Activated T-cell treated with anti-CD3 and anti-CD28 coated beads, Interleukin-2, amount 50 U/mL, for 24 hours (primary cell): ENCODE measurements at regions not wholly inside any gene's neighbourhood (a gene's known extent, or its start where the extent isn't known, plus 50 kb on each side); places are given as distances from the start of the nearest gene placed in this dataset.

Experiments used
- DNase-seq: peaks from one replicate; pipeline ENCODE4 v3.0.0-alpha.2; 2020
- H3K27ac Mint-ChIP-seq: 2 replicates; pipeline ENCODE4 v1.8.0; 2020; ENCODE audit warnings: mild to moderate bottlenecking, mixed read lengths
- H3K27me3 Mint-ChIP-seq: 2 replicates; pipeline ENCODE4 v1.8.0; 2020; ENCODE audit warnings: mixed read lengths
- H3K36me3 Mint-ChIP-seq: 2 replicates; pipeline ENCODE4 v1.8.0; 2020; ENCODE audit warnings: low read depth, mixed read lengths
- H3K4me1 Mint-ChIP-seq: 2 replicates; pipeline ENCODE4 v1.8.0; 2020; ENCODE audit warnings: low read depth, mixed read lengths
- H3K4me3 Mint-ChIP-seq: 2 replicates; pipeline ENCODE4 v1.8.0; 2020; ENCODE audit warnings: mild to moderate bottlenecking, moderate library complexity, mixed read lengths
- H3K9me3 Mint-ChIP-seq: 2 replicates; pipeline ENCODE4 v1.8.0; 2020; ENCODE audit warnings: mixed read lengths

DNA sequence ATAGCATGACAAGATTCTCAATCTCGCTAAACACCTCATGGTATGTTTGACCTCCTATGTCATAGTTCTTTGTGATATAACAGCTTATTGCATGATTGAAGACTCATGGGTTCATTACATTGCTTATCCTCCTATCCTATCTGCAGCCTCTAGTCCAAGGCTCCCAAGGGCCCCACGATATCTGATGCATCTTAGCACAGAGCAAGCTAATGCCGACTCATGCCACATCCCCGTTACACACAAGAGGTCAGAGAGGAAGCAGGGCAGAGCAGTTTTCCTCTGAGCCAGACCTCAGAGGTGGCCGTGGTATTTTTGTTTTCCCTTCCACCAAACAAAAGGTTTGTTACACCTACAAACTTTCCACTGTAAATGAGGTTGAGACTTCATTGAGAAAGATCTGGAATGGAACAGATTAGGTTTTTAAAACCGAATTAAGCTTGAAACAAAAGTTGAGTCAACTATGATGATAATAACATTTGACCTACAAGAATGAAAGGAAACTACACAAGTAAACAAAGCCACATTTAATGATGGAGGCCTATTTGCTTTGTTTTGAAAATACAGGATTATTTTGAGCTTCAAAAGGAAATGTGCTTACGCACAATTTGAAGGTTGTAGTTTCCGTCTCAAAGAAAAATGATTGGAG, 133.9 kb upstream of the MYLIP start:
- Mint-ChIP-seq H3K9me3 (no peaks in the 10 kb centered on the region), H3K4me3 (no peak overlapping the region), H3K4me1 (peaks cover 7% of the 10 kb centered on the region), H3K27me3 (peaks cover 4% of the 10 kb centered on the region), H3K27ac (no peak overlapping the region), H3K36me3 (no peaks in the 10 kb centered on the region)
- DNase-seq, result no peak

DNA sequence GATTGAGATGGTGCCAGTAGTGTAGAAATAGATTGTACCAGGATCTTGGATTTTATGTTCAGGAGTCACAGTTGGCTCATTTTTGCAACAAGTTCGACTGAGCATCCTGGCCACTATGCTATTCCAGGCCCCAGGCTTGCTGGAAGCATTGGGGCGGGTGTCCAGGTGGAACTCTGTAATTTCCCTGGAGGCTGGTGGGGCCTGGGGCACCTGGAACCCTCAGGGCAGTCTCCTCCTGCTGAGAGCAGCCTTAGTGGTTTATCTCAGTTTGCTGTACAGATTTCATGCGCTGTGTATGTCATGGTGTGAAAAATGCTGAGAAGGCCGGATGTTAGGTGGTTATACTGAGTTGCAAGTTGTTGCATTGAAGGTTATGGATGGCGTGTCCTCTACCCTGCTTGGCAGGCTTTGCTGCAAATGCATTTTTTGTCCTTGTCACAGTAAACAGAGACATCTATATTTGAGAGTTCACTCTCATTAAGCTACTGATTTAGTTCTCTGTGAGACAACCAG, 135.1 kb upstream of the MYLIP start:
- Mint-ChIP-seq H3K9me3 (no peaks in the 10 kb centered on the region), H3K27ac (no peak overlapping the region), H3K36me3 (no peaks in the 10 kb centered on the region), H3K4me3 (no peak overlapping the region), H3K4me1 (peaks cover 12% of the 10 kb centered on the region), H3K27me3 (peaks cover 4% of the 10 kb centered on the region)
- no peak for DNase-seq

GRCh38 chr6:15990179-15990578, 138.7 kb upstream of the MYLIP start:
- no peak for DNase-seq
- Mint-ChIP-seq H3K27me3 (no peaks in the 10 kb centered on the region), H3K4me1 (peaks cover 15% of the 10 kb centered on the region), H3K36me3 (no peaks in the 10 kb centered on the region), H3K4me3 (no peak overlapping the region), H3K27ac (no peak overlapping the region), H3K9me3 (no peaks in the 10 kb centered on the region)

GRCh38 chr6:15989397-15989796, 139.5 kb upstream of the MYLIP start:
- H3K4me1 Mint-ChIP-seq, result peaks cover 12% of the 10 kb centered on the region
- H3K9me3 Mint-ChIP-seq, result no peaks in the 10 kb centered on the region
- no peak overlapping the region for H3K27ac Mint-ChIP-seq
- no peak for DNase-seq
- H3K36me3 Mint-ChIP-seq, result no peaks in the 10 kb centered on the region
- no peak overlapping the region for H3K4me3 Mint-ChIP-seq
- no peaks in the 10 kb centered on the region for H3K27me3 Mint-ChIP-seq

DNA sequence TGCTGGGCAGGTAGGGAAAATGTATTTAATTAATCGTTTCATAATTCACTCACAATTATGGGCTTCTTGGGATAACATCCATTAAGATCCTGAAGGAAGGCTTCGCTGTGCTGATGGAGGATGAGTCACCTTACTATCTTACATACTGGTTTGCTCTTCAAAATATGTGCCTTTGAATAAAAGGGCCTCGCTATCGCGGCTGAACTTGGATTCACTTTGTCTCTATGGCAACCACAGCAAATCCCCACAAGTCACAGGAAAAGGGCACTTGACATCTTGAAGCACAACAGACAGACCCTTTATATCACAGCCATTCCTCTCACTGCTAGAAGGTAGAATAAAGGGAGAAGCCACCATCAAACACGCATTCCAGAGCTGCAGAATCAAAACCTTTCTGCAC, 141.3 kb upstream of the MYLIP start:
- Mint-ChIP-seq H3K36me3 (no peaks in the 10 kb centered on the region), H3K9me3 (no peaks in the 10 kb centered on the region), H3K4me1 (peaks cover 12% of the 10 kb centered on the region), H3K4me3 (no peak overlapping the region), H3K27ac (no peak overlapping the region), H3K27me3 (peaks cover 5% of the 10 kb centered on the region)
- DNase-seq, result no peak

DNA sequence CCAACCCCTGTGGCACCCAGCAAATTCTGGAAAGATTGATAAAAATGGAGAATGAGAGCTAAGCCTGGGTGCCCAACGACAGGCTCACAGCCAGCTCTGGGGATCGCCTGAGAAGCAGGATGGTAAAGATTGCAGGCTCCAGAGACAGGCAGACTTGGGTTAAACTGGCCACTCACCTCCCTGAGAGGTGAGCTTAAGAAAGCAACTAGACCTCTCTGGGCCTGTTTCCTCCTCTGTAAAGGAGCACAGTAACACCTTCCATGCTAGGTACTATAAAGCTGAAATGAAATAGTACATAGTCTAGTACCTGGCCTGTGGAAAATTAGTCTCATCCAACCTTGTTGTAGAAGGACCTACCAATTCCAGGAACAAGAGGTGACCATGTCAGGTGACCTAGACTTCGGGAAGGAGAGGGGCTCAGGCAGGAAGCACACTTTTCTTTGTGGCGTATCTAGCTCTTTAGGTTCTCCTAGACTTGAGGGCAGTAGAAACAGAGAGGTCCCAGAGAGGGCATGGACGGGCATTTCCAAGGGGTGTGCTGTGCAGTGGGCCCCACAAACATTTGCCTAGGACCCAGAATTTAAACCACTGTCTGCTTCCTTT, 142.8 kb upstream of the MYLIP start:
- Mint-ChIP-seq H3K36me3 (no peaks in the 10 kb centered on the region), H3K9me3 (no peaks in the 10 kb centered on the region), H3K27ac (no peak overlapping the region), H3K4me3 (no peak overlapping the region), H3K4me1 (peaks cover 12% of the 10 kb centered on the region), H3K27me3 (peaks cover 12% of the 10 kb centered on the region)
- DNase-seq, result no peak

DNA sequence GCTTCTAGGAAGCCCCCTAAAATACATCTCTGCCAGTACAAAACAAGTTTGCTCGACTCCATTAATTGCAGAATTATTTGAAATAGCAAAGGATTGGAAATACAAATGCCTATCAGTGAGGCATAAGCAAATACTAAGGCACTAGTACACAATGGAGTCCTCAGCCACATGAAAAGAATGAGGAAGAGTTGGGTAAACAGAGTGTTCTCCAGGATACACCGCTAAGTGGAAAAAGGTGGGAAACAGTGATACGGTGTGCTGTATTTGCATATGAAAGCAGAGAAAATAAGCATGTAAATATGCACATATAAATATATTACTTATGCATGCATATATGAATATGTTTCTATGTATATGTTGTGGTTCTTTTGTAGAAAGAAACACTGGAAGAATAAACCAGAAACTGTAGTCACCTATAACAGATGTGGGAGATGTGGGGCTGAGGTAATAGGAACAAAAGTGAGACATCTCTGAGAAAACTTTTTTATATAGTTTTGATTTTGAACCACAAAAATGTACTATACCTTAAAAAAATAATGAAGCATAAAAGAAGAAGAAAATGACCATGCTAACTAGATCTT, 143.4 kb upstream of the MYLIP start:
- Mint-ChIP-seq H3K9me3 (no peaks in the 10 kb centered on the region), H3K4me3 (no peak overlapping the region), H3K4me1 (peaks cover 12% of the 10 kb centered on the region), H3K36me3 (no peaks in the 10 kb centered on the region), H3K27me3 (peaks cover 15% of the 10 kb centered on the region), H3K27ac (no peak overlapping the region)
- DNase-seq, result no peak

DNA sequence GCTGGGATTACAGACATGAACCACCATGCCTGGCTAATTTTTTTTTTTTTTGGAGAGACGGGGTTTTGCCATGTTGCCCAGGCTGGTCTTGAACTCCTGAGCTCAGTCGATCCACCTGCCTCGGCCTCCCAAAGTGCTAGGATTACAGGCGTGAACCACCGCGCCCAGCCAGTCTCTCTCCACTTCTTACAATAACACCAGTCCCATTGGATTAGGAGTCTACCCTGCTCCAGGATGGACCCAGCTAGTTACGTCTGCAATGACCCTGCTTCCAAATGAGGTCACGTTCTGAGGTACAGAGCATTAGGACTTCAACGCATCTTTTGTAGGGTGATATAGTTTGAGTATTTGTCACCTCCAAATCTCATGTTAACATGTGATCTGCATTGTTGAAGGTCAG, 146.9 kb upstream of the MYLIP start:
- peaks cover 2% of the 10 kb centered on the region for H3K4me1 Mint-ChIP-seq
- H3K36me3 Mint-ChIP-seq, result no peaks in the 10 kb centered on the region
- H3K27me3 Mint-ChIP-seq, result peaks cover 20% of the 10 kb centered on the region
- no peak overlapping the region for H3K27ac Mint-ChIP-seq
- DNase-seq, result no peak
- no peak overlapping the region for H3K4me3 Mint-ChIP-seq
- H3K9me3 Mint-ChIP-seq, result no peaks in the 10 kb centered on the region

DNA sequence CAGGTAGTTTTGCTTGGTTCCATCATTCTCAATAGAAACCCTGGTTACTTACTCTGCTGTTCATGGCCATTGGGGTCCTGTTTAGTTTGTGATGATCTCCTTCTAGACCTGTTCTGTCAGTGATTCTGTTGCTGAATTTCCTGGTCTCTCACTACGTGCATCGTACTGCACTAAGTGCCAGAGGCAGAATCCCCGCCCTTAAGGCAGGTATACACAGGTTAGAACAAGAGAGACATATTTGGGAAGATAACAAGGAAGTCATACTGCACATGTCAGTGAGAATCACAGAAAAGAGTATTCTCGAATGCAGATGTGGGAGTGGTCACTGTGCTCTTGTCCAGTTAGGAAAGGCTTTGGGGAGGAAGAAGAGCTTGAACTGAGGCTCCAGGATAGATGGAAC, 148.1 kb upstream of the MYLIP start:
- H3K27me3 Mint-ChIP-seq, result peaks cover 20% of the 10 kb centered on the region
- H3K4me1 Mint-ChIP-seq, result peaks cover 2% of the 10 kb centered on the region
- H3K27ac Mint-ChIP-seq, result no peak overlapping the region
- no peaks in the 10 kb centered on the region for H3K9me3 Mint-ChIP-seq
- DNase-seq, result no peak
- no peak overlapping the region for H3K4me3 Mint-ChIP-seq
- H3K36me3 Mint-ChIP-seq, result no peaks in the 10 kb centered on the region

DNA sequence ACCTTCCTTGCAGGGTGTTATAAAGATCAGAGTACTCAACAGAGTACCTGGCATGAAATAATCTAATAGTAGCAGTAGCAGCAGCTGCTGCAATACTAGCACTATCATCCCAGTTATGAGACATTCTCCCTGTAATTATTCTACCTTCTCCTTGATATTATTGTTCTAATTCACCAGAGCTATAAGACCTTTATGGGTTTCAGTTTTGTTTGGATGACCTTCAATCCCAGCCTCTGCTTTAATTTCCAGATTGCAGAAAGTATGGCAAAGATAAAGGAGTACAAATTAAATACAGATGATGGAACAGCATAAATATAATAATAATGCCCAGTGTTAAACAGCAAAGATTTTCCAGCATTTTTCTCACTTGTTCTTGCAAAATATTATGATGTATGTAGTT, 150.5 kb upstream of the MYLIP start:
- H3K27ac Mint-ChIP-seq, result no peak overlapping the region
- H3K4me3 Mint-ChIP-seq, result no peak overlapping the region
- no peaks in the 10 kb centered on the region for H3K36me3 Mint-ChIP-seq
- no peaks in the 10 kb centered on the region for H3K4me1 Mint-ChIP-seq
- DNase-seq, result no peak
- peaks cover 20% of the 10 kb centered on the region for H3K27me3 Mint-ChIP-seq
- peaks cover 8% of the 10 kb centered on the region for H3K9me3 Mint-ChIP-seq

DNA sequence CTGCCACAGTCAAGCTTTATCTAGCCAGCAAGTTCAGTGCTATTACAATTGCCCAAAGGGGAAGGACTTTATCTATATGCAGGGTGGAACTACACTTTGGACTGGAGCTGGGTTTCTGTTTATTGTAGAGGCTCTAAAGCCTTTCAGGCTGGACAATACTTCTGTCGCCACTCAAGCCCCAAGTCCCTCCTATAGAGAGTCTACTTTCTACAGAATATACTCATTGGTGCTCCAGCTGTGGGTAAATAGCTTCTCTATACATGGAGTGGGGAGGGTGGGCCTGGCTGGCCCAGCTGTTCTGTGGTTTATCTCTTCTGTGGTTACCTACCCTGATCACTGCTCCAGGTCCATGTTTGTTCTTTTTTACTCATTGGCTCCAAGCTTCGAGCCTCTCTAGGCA, 151.8 kb upstream of the MYLIP start:
- no peaks in the 10 kb centered on the region for H3K36me3 Mint-ChIP-seq

GRCh38 chr6:15974817-15975216, 154.1 kb upstream of the MYLIP start:
- no peak for DNase-seq
- H3K9me3 Mint-ChIP-seq, result peaks cover 16% of the 10 kb centered on the region
- H3K27me3 Mint-ChIP-seq, result no peaks in the 10 kb centered on the region
- no peaks in the 10 kb centered on the region for H3K36me3 Mint-ChIP-seq
- H3K4me3 Mint-ChIP-seq, result no peak overlapping the region
- H3K4me1 Mint-ChIP-seq, result no peaks in the 10 kb centered on the region
- H3K27ac Mint-ChIP-seq, result no peak overlapping the region

More for the DNA sequence above, 151.8 kb upstream of the MYLIP start:
- Mint-ChIP-seq H3K27me3 (peaks cover 9% of the 10 kb centered on the region), H3K9me3 (peaks cover 16% of the 10 kb centered on the region), H3K27ac (no peak overlapping the region), H3K4me1 (no peaks in the 10 kb centered on the region), H3K4me3 (no peak overlapping the region)
- DNase-seq, result no peak

GRCh38 chr6:15970517-15970916, 158.4 kb upstream of the MYLIP start:
- Mint-ChIP-seq H3K4me1 (no peaks in the 10 kb centered on the region), H3K4me3 (no peak overlapping the region), H3K36me3 (no peaks in the 10 kb centered on the region), H3K27me3 (no peaks in the 10 kb centered on the region), H3K27ac (no peak overlapping the region), H3K9me3 (peaks cover 16% of the 10 kb centered on the region)
- no peak for DNase-seq

DNA sequence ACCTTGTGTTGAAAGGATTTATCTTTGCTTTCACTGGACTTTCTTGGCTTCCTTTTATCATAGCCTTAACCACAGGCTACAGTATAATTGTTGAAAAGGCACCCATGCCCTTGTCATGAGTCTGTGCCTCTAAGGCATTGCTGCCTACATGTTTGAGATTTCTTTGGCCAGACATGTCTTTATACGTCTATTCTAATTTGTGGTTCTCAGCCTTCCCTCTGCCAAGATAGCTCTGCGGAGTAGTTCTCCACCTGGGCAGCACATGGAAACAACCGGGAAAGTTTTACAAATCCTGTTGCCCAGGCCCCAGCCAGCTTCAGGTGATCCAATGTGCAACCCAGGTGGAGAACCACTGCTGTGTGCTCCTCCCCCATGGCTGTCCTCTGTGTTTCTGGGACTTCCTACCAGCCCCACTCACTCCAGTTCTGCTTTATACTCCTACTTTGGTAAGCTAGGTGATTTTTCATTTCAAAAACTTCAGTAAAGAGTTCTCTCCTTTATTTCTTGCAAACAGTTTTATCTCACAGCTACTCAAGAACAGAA, 159.6 kb upstream of the MYLIP start:
- Mint-ChIP-seq H3K9me3 (peaks cover 14% of the 10 kb centered on the region), H3K27ac (no peak overlapping the region), H3K36me3 (no peaks in the 10 kb centered on the region), H3K27me3 (no peaks in the 10 kb centered on the region), H3K4me1 (no peaks in the 10 kb centered on the region), H3K4me3 (no peak overlapping the region)
- no peak for DNase-seq

GRCh38 chr6:15968519-15968918, 160.4 kb upstream of the MYLIP start:
- Mint-ChIP-seq H3K4me3 (no peak overlapping the region), H3K27me3 (no peaks in the 10 kb centered on the region), H3K9me3 (peaks cover 8% of the 10 kb centered on the region), H3K4me1 (no peaks in the 10 kb centered on the region), H3K27ac (no peak overlapping the region), H3K36me3 (no peaks in the 10 kb centered on the region)
- DNase-seq, result no peak
